ENCODE measurements at regions not wholly inside any gene's neighbourhood (a gene's known extent, or its start where the extent isn't known, plus 50 kb on each side); places are given as distances from the start of the nearest gene placed in this dataset.

DNA sequence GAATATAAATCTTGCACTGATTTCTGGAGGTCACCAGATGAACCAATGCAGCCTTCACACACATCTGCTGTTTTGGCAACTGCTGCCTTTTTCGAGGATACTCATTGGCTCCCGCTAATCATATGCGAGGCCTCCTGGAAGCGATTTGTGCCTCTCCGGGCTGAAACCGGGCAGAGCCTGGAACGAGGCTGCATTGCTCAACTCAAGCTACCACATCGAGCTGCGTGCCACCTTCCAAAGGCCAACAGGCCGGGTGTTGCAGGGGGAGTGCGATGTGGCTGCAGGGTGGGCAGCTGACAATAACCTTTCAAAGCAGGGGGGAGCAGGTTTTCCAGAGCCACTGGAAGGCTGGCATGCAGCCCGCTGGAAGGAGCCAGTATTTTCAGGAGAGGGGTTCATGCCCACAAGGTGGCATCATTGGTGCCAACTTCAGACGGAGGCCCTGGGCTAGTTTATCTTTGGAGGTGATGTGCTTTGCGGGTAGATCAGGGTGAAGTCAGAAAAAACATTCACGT, 122.6 kb upstream of the IFNGR1 start:
- Histone ChIP-seq H3K27me3 (ENCODE audit: control insufficient read depth, insufficient read depth, low read length) (peaks cover 6% of the 10 kb centered on the region), H3K36me3 (ENCODE audit: control insufficient read depth, insufficient read depth, low read length) (no peaks in the 10 kb centered on the region), H3K4me3 (ENCODE audit: low read depth, low read length) (no peak overlapping the region)
- TF ChIP-seq, protein P1, sequence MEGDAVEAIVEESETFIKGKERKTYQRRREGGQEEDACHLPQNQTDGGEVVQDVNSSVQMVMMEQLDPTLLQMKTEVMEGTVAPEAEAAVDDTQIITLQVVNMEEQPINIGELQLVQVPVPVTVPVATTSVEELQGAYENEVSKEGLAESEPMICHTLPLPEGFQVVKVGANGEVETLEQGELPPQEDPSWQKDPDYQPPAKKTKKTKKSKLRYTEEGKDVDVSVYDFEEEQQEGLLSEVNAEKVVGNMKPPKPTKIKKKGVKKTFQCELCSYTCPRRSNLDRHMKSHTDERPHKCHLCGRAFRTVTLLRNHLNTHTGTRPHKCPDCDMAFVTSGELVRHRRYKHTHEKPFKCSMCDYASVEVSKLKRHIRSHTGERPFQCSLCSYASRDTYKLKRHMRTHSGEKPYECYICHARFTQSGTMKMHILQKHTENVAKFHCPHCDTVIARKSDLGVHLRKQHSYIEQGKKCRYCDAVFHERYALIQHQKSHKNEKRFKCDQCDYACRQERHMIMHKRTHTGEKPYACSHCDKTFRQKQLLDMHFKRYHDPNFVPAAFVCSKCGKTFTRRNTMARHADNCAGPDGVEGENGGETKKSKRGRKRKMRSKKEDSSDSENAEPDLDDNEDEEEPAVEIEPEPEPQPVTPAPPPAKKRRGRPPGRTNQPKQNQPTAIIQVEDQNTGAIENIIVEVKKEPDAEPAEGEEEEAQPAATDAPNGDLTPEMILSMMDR (IDR thresholded peaks at IDR 0.05; ENCODE audit: insufficient read depth, low read length, severe bottlenecking): peak; percentile 28
- FAIRE-seq (peak; percentile 40), DNase-seq (ENCODE audit: low read depth) (no peak)

DNA sequence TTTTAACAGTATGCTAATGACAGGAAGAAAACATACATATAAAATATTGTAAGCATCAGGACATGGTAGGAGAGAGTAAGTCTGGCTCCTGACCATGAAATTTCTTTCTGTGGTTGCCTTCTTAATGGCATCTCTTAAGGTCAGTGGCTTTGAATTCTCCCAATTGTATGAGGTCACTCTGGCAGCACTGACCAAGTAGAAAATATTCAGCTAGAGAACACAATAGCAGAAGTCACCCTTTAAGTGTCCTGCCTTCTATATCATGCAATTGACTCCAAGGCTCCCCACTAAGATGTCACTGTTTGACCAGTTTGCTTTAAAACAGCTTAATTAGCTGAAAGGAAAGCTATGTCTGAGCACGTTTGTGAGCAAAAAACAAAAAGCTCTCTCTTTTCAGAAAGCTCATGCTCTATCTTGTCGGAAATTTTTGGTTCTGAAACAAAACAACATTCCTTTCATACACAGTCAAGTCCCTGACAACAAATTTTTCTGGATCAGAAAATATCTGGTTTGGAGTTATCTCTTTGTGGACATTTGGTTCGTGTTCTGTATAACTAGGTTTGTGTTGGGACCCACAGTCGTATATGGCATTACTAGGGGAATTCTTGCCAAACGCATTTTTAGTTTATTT, 120.9 kb upstream of the IFNGR1 start:
- TF ChIP-seq, protein P1 (IDR thresholded peaks at IDR 0.05; ENCODE audit: insufficient read depth, low read length, severe bottlenecking): no peak
- DNase-seq (ENCODE audit: low read depth): peak; percentile 36
- H3K27me3 ChIP-seq (ENCODE audit: control insufficient read depth, insufficient read depth, low read length): peaks cover 6% of the 10 kb centered on the region
- no peak for FAIRE-seq
- H3K36me3 ChIP-seq (ENCODE audit: control insufficient read depth, insufficient read depth, low read length): no peaks in the 10 kb centered on the region
- H3K4me3 ChIP-seq (ENCODE audit: low read depth, low read length): no peak overlapping the region

DNA sequence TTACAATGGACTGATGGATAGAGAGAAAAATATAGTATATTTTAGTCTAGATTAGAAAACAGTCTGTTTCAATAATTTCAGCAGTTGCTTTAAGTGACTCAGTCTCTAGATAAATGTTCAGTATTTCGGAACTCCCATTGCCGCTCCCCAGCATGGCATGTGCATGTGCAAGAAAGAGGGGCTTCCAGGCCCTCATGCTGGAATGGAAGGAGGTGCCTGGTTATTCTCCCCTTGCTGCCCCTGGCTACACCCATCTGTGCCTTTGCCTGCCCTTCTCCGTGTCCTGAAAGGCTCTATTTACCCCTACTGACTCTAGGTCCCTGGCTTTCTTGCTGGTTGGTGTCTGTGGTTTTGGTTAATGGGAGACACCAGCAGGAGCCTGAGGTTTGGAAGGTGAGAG, 115.7 kb upstream of the IFNGR1 start:
- TF ChIP-seq, protein P1 (IDR thresholded peaks at IDR 0.05; ENCODE audit: insufficient read depth, low read length, severe bottlenecking): no peak
- DNase-seq (ENCODE audit: low read depth) (no peak), FAIRE-seq (no peak)
- H3K27me3 ChIP-seq (ENCODE audit: control insufficient read depth, insufficient read depth, low read length): peaks cover 2% of the 10 kb centered on the region
- H3K4me3 ChIP-seq (ENCODE audit: low read depth, low read length): no peak overlapping the region
- no peaks in the 10 kb centered on the region for H3K36me3 ChIP-seq (ENCODE audit: control insufficient read depth, insufficient read depth, low read length)

DNA sequence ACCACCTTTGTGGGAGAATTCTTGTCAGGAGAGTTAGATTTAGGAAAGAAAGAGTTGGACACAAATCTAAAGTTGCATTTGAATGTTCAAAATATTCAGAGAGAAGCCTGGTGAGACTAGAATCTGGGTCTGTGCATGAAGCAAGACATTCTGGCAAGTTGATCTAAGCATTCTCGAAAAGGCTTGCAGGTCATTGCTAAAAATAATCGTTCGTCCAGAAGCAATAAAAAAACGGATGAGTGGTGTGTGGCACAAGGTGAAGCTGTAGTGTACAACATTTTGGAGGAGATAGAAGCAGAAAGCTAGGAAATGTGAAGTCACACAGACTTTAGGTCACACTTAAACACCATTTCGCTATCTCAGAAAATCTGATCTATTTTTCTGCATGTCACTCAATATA, 114.9 kb upstream of the IFNGR1 start:
- Histone ChIP-seq H3K27me3 (ENCODE audit: control insufficient read depth, insufficient read depth, low read length) (peaks cover 2% of the 10 kb centered on the region), H3K4me3 (ENCODE audit: low read depth, low read length) (no peak overlapping the region), H3K36me3 (ENCODE audit: control insufficient read depth, insufficient read depth, low read length) (no peaks in the 10 kb centered on the region)
- no peak for DNase-seq (ENCODE audit: low read depth)
- TF ChIP-seq, protein P1 (IDR thresholded peaks at IDR 0.05; ENCODE audit: insufficient read depth, low read length, severe bottlenecking): no peak
- FAIRE-seq: no peak

DNA sequence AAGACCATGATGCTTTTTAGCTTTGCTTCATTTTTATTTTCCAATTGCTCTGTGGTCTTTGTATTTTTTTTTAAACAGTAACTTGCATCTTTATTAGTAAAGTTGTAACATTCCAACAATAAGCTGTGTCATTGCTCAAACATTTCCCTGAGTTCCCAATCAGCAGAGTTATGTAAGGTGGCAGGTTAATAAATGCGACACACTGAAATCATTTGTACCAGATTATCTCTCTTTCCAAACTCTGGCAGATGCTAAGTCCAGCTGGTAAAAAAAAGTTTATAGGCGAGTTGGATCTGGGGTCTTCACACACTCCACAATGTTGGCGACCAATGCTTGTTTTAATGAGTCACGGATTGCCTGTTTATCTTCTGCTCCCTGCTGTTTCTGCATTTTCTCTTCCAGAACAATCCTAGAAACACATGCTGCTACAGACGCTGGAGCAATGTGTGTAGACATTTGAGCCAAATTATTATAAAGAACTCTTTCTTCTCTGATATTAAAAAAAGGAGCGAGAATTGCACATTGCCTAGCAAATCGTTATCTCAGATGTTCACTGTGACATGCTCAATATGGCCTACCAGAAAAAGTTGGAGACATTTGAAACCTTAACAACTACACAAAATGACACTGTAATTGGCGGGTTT, 113.6 kb upstream of the IFNGR1 start:
- TF ChIP-seq, protein P1 (IDR thresholded peaks at IDR 0.05; ENCODE audit: insufficient read depth, low read length, severe bottlenecking): no peak
- no peak for FAIRE-seq
- peaks cover 2% of the 10 kb centered on the region for H3K27me3 ChIP-seq (ENCODE audit: control insufficient read depth, insufficient read depth, low read length)
- no peak for DNase-seq (ENCODE audit: low read depth)
- no peaks in the 10 kb centered on the region for H3K36me3 ChIP-seq (ENCODE audit: control insufficient read depth, insufficient read depth, low read length)
- no peak overlapping the region for H3K4me3 ChIP-seq (ENCODE audit: low read depth, low read length)

Measured in bronchial epithelial cell (primary cell).